GM12878 (cell line): ENCODE measurements at regions not wholly inside any gene's neighbourhood (a gene's known extent, or its start where the extent isn't known, plus 50 kb on each side); places are given as distances from the start of the nearest gene placed in this dataset.

Experiments used
- ATAC-seq: fragments of 200-7000 bp; cut with Tn5 transposase; 3 replicates; pipeline ENCODE4 v1.9.1; 2020; ENCODE audit warnings: mild to moderate bottlenecking, moderate library complexity
- BruUV-seq: library from RNA; stranded (reverse); fragments of 400-500 nt; replicated peaks from 2 replicates; lab custom pipeline; 2021; lab: Mats Ljungman, UMichigan
- CTCF ChIA-PET: fragments of 300-600 bp; sonication (Branson Sonifier 250); formaldehyde crosslinking; extraction: SDS; loops from one replicate; lab custom pipeline; 2021; ENCODE audit warnings: inconsistent platforms; lab: Yijun Ruan, JAX
- POLR2A ChIA-PET: fragments of 350-600 bp; formaldehyde crosslinking; extraction: SDS; loops from one replicate; lab custom pipeline; 2021; ENCODE audit warnings: inconsistent platforms; lab: Charles Lee
- RAD21 ChIA-PET: fragments of 300-600 bp; sonication (Branson Sonifier 250); formaldehyde crosslinking; loops from one replicate; lab custom pipeline; 2023; ENCODE audit warnings: antibody characterized with exemption; ENCODE audit not compliant: unreplicated experiment; lab: Charles Lee
- SMC1A ChIA-PET: fragments of 300-600 bp; sonication (Branson Sonifier 250); formaldehyde crosslinking; loops from one replicate; lab custom pipeline; 2023; ENCODE audit not compliant: unreplicated experiment, uncharacterized antibody; lab: Charles Lee
- DNase-seq: peaks from one replicate; pipeline ENCODE4 v3.0.0-alpha.2; 2011; ENCODE audit warnings: low read depth, low spot score
- FAIRE-seq: peaks from 3 replicates; lab custom pipeline; 2011; peaks lifted over from hg19 to GRCh38; lab: Jason Lieb, UNC
- H2AFZ ChIP-seq: 2 replicates; pipeline ENCODE4 v1.6.0; 2011; ENCODE audit warnings: low read depth, low read length, control low read depth; ENCODE audit not compliant: control insufficient read depth
- H3K27ac ChIP-seq: 2 replicates; pipeline ENCODE4 v1.5.1; 2011; ENCODE audit warnings: control low read depth; ENCODE audit not compliant: control insufficient read depth, insufficient read depth
- H3K27me3 ChIP-seq, 2 experiments: replicated peaks in 1 of 2; 2 replicates each; pipeline versions ENCODE4 v1.6.0 to v1.6.1; 2011; ENCODE audit warnings: low read length in 1 of 2; ENCODE audit not compliant: control insufficient read depth in 2 of 2, insufficient read depth in 2 of 2
- H3K36me3 ChIP-seq, 2 experiments: 2 replicates each; pipeline ENCODE4 v1.5.1; 2011; ENCODE audit warnings: low read length in 1 of 2; ENCODE audit not compliant: control insufficient read depth in 2 of 2, insufficient read depth in 2 of 2
- H3K4me1 ChIP-seq: 2 replicates; pipeline ENCODE4 v1.6.1; 2011; ENCODE audit warnings: mild to moderate bottlenecking, low read length, moderate library complexity, mixed read lengths; ENCODE audit not compliant: control insufficient read depth, insufficient read depth
- H3K4me2 ChIP-seq: 2 replicates; pipeline ENCODE4 v1.6.0; 2011; ENCODE audit warnings: control low read depth; ENCODE audit not compliant: control insufficient read depth, insufficient read depth
- H3K4me3 ChIP-seq: fragments of 200-600 bp; sonication (generic); 2 replicates; pipeline ENCODE4 v1.5.1; 2016
- H3K79me2 ChIP-seq: 2 replicates; pipeline ENCODE4 v1.6.0; 2011; ENCODE audit warnings: low read length; ENCODE audit not compliant: control insufficient read depth, insufficient read depth
- H3K9ac ChIP-seq: 2 replicates; pipeline ENCODE4 v1.8.0; 2011; ENCODE audit warnings: low read length, control low read depth, mixed read lengths; ENCODE audit not compliant: control insufficient read depth, insufficient read depth
- H3K9me3 ChIP-seq: replicated peaks from 3 replicates; pipeline ENCODE4 v1.5.1; 2011; ENCODE audit warnings: mild to moderate bottlenecking, low read length; ENCODE audit not compliant: control insufficient read depth, insufficient read depth
- H4K20me1 ChIP-seq: 2 replicates; pipeline ENCODE4 v1.6.0; 2011; ENCODE audit not compliant: control insufficient read depth, insufficient read depth
- CREM ChIP-seq: IDR thresholded peaks from 2 replicates; pipeline ENCODE4 v1.6.1; 2014; ENCODE audit warnings: antibody characterized with exemption, low read depth
- HDAC2 ChIP-seq: fragments of 200-600 bp; sonication (generic); IDR thresholded peaks from 2 replicates; pipeline ENCODE4 v1.6.1; 2017
- POLR2AphosphoS5 ChIP-seq: IDR thresholded peaks from 2 replicates; pipeline ENCODE4 v1.6.1; 2011; ENCODE audit warnings: mild to moderate bottlenecking, low read length, inconsistent platforms
- SKIL ChIP-seq: fragments of 450-650 bp; IDR thresholded peaks from 2 replicates; pipeline ENCODE4 v1.6.1; 2017; ENCODE audit warnings: mild to moderate bottlenecking, low read depth, inconsistent platforms; ENCODE audit not compliant: poor library complexity, severe bottlenecking
- TCF3 ChIP-seq: IDR thresholded peaks from 2 replicates; pipeline ENCODE4 v1.6.1; 2012; ENCODE audit warnings: low read depth, mild to moderate bottlenecking, low read length, borderline replicate concordance; ENCODE audit not compliant: insufficient read depth
- YBX1 ChIP-seq: fragments of 450-650 bp; IDR thresholded peaks from 2 replicates; pipeline ENCODE4 v1.6.1; 2016; ENCODE audit warnings: antibody characterized with exemption
- ZNF384 ChIP-seq: IDR thresholded peaks from 2 replicates; pipeline ENCODE4 v1.6.1; 2012; ENCODE audit warnings: low read depth, mild to moderate bottlenecking, low read length, improper control_type of control experiment, borderline replicate concordance
- WGBS: methylation state at CpG from one replicate; pipeline ENCODE4 v1.1.6; 2016; ENCODE audit warnings: low lambda C conversion rate; ENCODE audit not compliant: insufficient replicate concordance, insufficient coverage; ENCODE audit errors: missing lambda C conversion rate; 5-methylcytosine and 5-hydroxymethylcytosine counted together
- in situ Hi-C: fragments of 300-500 bp; cut with MboI; formaldehyde crosslinking; loops from 9 replicates; pipeline ENCODE4 v1.14.3; 2018; ENCODE audit warnings: mixed read lengths
- intact Hi-C: fragments of 100-400 bp; cut with micrococcal nuclease; formaldehyde crosslinking; loops from one replicate; pipeline ENCODE4 v1.14.2; 2022; ENCODE audit not compliant: unreplicated experiment
- TF ChIP-seq, protein P1 (sequence below): fragments of 450-650 bp; IDR thresholded peaks from 2 replicates; pipeline ENCODE4 v1.6.1; 2016; ENCODE audit warnings: mild to moderate bottlenecking

GRCh38 chr18:6476190-6476589 is 61.5 kb upstream of the L3MBTL4 start:
- no TSS peak for BruUV-seq
- Histone ChIP-seq H3K9ac (no peak overlapping the region), H3K4me3 (no peak overlapping the region), H3K9me3 (no peaks in the 10 kb centered on the region), H2AFZ (no peak overlapping the region), H3K4me1 (no peaks in the 10 kb centered on the region), H3K4me2 (no peak overlapping the region), H3K27me3 (no peaks in the 10 kb centered on the region), H3K36me3 (no peaks in the 10 kb centered on the region), H3K27ac (no peak overlapping the region), H4K20me1 (no peaks in the 10 kb centered on the region), H3K79me2 (no peaks in the 10 kb centered on the region)
- FAIRE-seq (no peak), DNase-seq (no peak), ATAC-seq (no peak)
- no peak for TF ChIP-seq HDAC2
- 0% methylated on average over 1 of the region's 1 CpG for WGBS
- SMC1A ChIA-PET: no interaction called here
- in situ Hi-C loops: loop anchor here (5.0 kb wide), 1 partner anchor 51 kb away; no protein-coding TSS in a partner anchor
- intact Hi-C loops: no loop called here
- CTCF ChIA-PET: interaction anchor here (0.6 kb wide), 2 partner anchors 11 to 471 kb away, joined by 3 read pairs; no protein-coding TSS in a partner anchor
- RAD21 ChIA-PET: no interaction called here
- POLR2A ChIA-PET: no interaction called here

- no peak overlapping the region for H3K27ac ChIP-seq
- ChIA-PET SMC1A (no interaction called here), POLR2A (no interaction called here), RAD21 (no interaction called here), CTCF (interaction anchor here (0.7 kb wide), 2 partner anchors 305 to 553 kb away, joined by 3 read pairs; no protein-coding TSS in a partner anchor)
- DNase-seq (no peak), FAIRE-seq (no peak), ATAC-seq (no peak)
- H2AFZ ChIP-seq: no peak overlapping the region
- no peaks in the 10 kb centered on the region for H3K9me3 ChIP-seq
- H4K20me1 ChIP-seq: no peaks in the 10 kb centered on the region
- in situ Hi-C loops: loop anchor here (5.0 kb wide), 1 partner anchor 50 kb away; no protein-coding TSS in a partner anchor
- H3K4me2 ChIP-seq: no peak overlapping the region
- H3K4me3 ChIP-seq: no peak overlapping the region
- H3K9ac ChIP-seq: no peak overlapping the region
- WGBS: 69% methylated on average over 2 of the region's 2 CpGs
- TF ChIP-seq, protein P1, sequence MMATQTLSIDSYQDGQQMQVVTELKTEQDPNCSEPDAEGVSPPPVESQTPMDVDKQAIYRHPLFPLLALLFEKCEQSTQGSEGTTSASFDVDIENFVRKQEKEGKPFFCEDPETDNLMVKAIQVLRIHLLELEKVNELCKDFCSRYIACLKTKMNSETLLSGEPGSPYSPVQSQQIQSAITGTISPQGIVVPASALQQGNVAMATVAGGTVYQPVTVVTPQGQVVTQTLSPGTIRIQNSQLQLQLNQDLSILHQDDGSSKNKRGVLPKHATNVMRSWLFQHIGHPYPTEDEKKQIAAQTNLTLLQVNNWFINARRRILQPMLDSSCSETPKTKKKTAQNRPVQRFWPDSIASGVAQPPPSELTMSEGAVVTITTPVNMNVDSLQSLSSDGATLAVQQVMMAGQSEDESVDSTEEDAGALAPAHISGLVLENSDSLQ: no peak
- TF ChIP-seq ZNF384 (no peak), YBX1 (no peak), TCF3 (no peak), POLR2AphosphoS5 (no peak), SKIL (no peak), CREM (no peak)
- H3K4me1 ChIP-seq: no peaks in the 10 kb centered on the region
- H3K27me3 ChIP-seq: no peaks in the 10 kb centered on the region
- intact Hi-C loops: no loop called here
- no TSS peak for BruUV-seq
- H3K36me3 ChIP-seq: no peaks in the 10 kb centered on the region
- H3K79me2 ChIP-seq: no peaks in the 10 kb centered on the region
Measured at GRCh38 chr18:6476880-6477279, 62.2 kb upstream of the L3MBTL4 start.
